Glutamatergic neuron (in vitro differentiated cells): ENCODE measurements at regions not wholly inside any gene's neighbourhood (a gene's known extent, or its start where the extent isn't known, plus 50 kb on each side); places are given as distances from the start of the nearest gene placed in this dataset.

Experiments
- DNase-seq: peaks from one replicate; pipeline ENCODE4 v3.0.0; 2022
- H3K27ac Mint-ChIP-seq: one replicate; pipeline ENCODE4 v1.8.0; 2020; ENCODE audit warnings: mild to moderate bottlenecking, mixed read lengths, inconsistent platforms; ENCODE audit not compliant: unreplicated experiment
- H3K27me3 Mint-ChIP-seq: one replicate; pipeline ENCODE4 v1.8.0; 2020; ENCODE audit warnings: mild to moderate bottlenecking, moderate library complexity, mixed read lengths, inconsistent platforms; ENCODE audit not compliant: unreplicated experiment
- H3K36me3 Mint-ChIP-seq: one replicate; pipeline ENCODE4 v1.8.0; 2020; ENCODE audit warnings: mild to moderate bottlenecking, mixed read lengths, inconsistent platforms; ENCODE audit not compliant: unreplicated experiment
- H3K4me1 Mint-ChIP-seq: one replicate; pipeline ENCODE4 v1.8.0; 2020; ENCODE audit warnings: mild to moderate bottlenecking, low read depth, mixed read lengths, inconsistent platforms; ENCODE audit not compliant: unreplicated experiment
- H3K4me3 Mint-ChIP-seq: one replicate; pipeline ENCODE4 v1.8.0; 2020; ENCODE audit warnings: mild to moderate bottlenecking, mixed read lengths, inconsistent platforms; ENCODE audit not compliant: unreplicated experiment
- H3K9me3 Mint-ChIP-seq: one replicate; pipeline ENCODE4 v1.8.0; 2020; ENCODE audit warnings: mild to moderate bottlenecking, moderate library complexity, mixed read lengths, inconsistent platforms; ENCODE audit not compliant: unreplicated experiment
- TF ChIP-seq, protein P1 (sequence below): fragments of 200-600 bp; sonication (generic); IDR thresholded peaks from one replicate; pipeline ENCODE4 v1.5.0; 2021; ENCODE audit not compliant: partially characterized antibody, unreplicated experiment

DNA sequence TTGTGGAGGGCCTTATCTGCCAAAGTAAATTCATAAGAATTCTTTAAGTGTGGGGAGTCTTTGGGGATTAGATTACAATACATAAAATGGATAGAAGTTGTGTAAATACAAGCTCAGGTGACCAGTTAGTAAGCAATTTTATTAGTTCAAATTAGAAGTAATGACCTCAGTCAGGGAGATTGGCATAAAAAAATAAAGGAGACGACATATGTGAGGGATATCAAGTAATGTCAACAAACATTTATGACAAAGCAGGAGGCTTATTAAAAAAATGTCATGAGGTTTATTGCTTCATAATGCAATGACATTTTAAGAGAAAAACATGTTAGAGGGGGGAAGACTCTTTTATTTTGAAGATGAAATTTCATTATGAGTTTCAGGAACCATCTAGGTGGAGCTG is 1137.0 kb upstream of the PHF14 start:
- no peaks in the 10 kb centered on the region for H3K27me3 Mint-ChIP-seq
- TF ChIP-seq, protein P1, sequence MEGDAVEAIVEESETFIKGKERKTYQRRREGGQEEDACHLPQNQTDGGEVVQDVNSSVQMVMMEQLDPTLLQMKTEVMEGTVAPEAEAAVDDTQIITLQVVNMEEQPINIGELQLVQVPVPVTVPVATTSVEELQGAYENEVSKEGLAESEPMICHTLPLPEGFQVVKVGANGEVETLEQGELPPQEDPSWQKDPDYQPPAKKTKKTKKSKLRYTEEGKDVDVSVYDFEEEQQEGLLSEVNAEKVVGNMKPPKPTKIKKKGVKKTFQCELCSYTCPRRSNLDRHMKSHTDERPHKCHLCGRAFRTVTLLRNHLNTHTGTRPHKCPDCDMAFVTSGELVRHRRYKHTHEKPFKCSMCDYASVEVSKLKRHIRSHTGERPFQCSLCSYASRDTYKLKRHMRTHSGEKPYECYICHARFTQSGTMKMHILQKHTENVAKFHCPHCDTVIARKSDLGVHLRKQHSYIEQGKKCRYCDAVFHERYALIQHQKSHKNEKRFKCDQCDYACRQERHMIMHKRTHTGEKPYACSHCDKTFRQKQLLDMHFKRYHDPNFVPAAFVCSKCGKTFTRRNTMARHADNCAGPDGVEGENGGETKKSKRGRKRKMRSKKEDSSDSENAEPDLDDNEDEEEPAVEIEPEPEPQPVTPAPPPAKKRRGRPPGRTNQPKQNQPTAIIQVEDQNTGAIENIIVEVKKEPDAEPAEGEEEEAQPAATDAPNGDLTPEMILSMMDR, result no peak
- no peaks in the 10 kb centered on the region for H3K9me3 Mint-ChIP-seq
- no peak overlapping the region for H3K27ac Mint-ChIP-seq
- no peak for DNase-seq
- no peaks in the 10 kb centered on the region for H3K36me3 Mint-ChIP-seq
- no peak overlapping the region for H3K4me3 Mint-ChIP-seq
- H3K4me1 Mint-ChIP-seq, result no peaks in the 10 kb centered on the region

GRCh38 chr7:9842301-9842700 is 1131.4 kb upstream of the PHF14 start:
- DNase-seq, result no peak
- H3K4me3 Mint-ChIP-seq, result no peak overlapping the region
- no peaks in the 10 kb centered on the region for H3K36me3 Mint-ChIP-seq
- H3K9me3 Mint-ChIP-seq, result no peaks in the 10 kb centered on the region
- no peaks in the 10 kb centered on the region for H3K4me1 Mint-ChIP-seq
- no peak overlapping the region for H3K27ac Mint-ChIP-seq
- TF ChIP-seq, protein P1, result no peak
- H3K27me3 Mint-ChIP-seq, result no peaks in the 10 kb centered on the region

GRCh38 chr7:9846902-9847301 is 1126.8 kb upstream of the PHF14 start:
- no peaks in the 10 kb centered on the region for H3K36me3 Mint-ChIP-seq
- H3K9me3 Mint-ChIP-seq, result peaks cover 3% of the 10 kb centered on the region
- no peak for DNase-seq
- H3K4me3 Mint-ChIP-seq, result no peak overlapping the region
- no peak overlapping the region for H3K27ac Mint-ChIP-seq
- H3K27me3 Mint-ChIP-seq, result no peaks in the 10 kb centered on the region
- H3K4me1 Mint-ChIP-seq, result no peaks in the 10 kb centered on the region
- TF ChIP-seq, protein P1, result no peak

DNA sequence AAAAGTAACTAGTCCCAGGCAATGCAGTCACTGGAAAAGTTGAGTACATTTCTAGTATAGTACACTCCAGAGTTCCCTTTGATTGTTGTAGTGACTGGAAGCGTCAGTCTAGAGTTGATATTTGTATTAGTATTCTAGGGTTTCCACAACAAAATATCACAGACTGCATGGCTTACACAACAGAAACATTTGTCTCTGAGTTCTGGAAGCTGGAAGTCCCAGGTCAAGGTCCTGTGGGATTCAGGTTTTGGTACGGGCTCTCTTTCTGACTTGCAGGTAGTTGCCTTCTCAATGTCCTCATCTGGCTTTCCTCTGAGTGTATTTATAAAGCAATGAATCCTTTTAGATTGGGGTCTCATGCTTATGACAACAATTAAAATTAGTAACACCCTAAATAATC is 1119.1 kb upstream of the PHF14 start:
- H3K4me1 Mint-ChIP-seq, result no peaks in the 10 kb centered on the region
- H3K36me3 Mint-ChIP-seq, result no peaks in the 10 kb centered on the region
- no peak overlapping the region for H3K4me3 Mint-ChIP-seq
- no peaks in the 10 kb centered on the region for H3K27me3 Mint-ChIP-seq
- no peak overlapping the region for H3K27ac Mint-ChIP-seq
- DNase-seq, result no peak
- TF ChIP-seq, protein P1, result no peak
- peaks cover 3% of the 10 kb centered on the region for H3K9me3 Mint-ChIP-seq

DNA sequence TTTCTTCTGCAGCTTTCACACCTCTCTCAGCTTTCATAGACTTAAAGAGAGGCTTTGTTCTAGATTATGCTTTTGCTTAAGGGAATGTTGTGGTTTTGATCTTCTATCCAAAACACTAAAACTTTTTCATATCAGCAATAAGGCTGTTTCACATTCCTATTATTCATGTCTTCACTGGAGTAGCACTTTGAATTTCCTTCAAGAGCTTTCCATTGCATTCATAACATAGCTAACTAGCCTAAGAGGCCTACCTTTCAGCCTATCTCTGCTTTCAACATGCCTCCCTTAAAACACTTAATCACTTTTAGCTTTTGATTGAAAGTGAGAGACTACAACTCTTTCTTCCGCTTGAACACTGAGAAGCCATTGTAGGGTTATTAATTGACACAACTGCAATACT is 1117.0 kb upstream of the PHF14 start:
- TF ChIP-seq, protein P1, result no peak
- Mint-ChIP-seq H3K27me3 (no peaks in the 10 kb centered on the region), H3K4me3 (no peak overlapping the region), H3K9me3 (no peaks in the 10 kb centered on the region), H3K4me1 (no peaks in the 10 kb centered on the region), H3K27ac (no peak overlapping the region), H3K36me3 (no peaks in the 10 kb centered on the region)
- DNase-seq, result no peak
